Stimulated activated naive CD4-positive, alpha-beta T cell treated with Interleukin-2 at 50 U/mL for 16 hours (primary cell): ENCODE measurements at regions not wholly inside any gene's neighbourhood (a gene's known extent, or its start where the extent isn't known, plus 50 kb on each side); places are given as distances from the start of the nearest gene placed in this dataset.

ENCODE experiments used
- DNase-seq: peaks from one replicate; lab custom pipeline; 2025; lab: John Stamatoyannopoulos, UW

- no peak for DNase-seq
These were observed 103.5 kb downstream of the EDN3 start for GRCh38 chr20:59403962-59404314.

GRCh38 chr20:59404749-59405148 is 104.3 kb downstream of the EDN3 start:
- no peak for DNase-seq

- DNase-seq, result no peak
These were observed 105.1 kb downstream of the EDN3 start for GRCh38 chr20:59405226-59406200.

- DNase-seq, result no peak
These were observed 106.0 kb downstream of the EDN3 start for GRCh38 chr20:59406446-59406845.

GRCh38 chr20:59411170-59411569 is 110.8 kb downstream of the EDN3 start:
- no peak for DNase-seq

GRCh38 chr20:59411589-59411988 is 111.2 kb downstream of the EDN3 start:
- DNase-seq, result no peak

- no peak for DNase-seq
These were observed 111.8 kb downstream of the EDN3 start for GRCh38 chr20:59412181-59412580.

GRCh38 chr20:59412875-59413284 is 112.5 kb downstream of the EDN3 start:
- DNase-seq, result no peak

GRCh38 chr20:59413326-59413865 is 113.0 kb downstream of the EDN3 start:
- DNase-seq, result no peak

- no peak for DNase-seq
These were observed 114.7 kb downstream of the EDN3 start for GRCh38 chr20:59414936-59415623.

- DNase-seq, result no peak
These were observed 116.5 kb downstream of the EDN3 start for GRCh38 chr20:59416916-59417315.

GRCh38 chr20:59421089-59421488 is 120.7 kb downstream of the EDN3 start:
- no peak for DNase-seq

GRCh38 chr20:59421920-59422637 is 121.7 kb downstream of the EDN3 start:
- DNase-seq, result no peak

GRCh38 chr20:59422872-59423544 is 122.6 kb downstream of the EDN3 start:
- no peak for DNase-seq

GRCh38 chr20:59424976-59425375 is 124.6 kb downstream of the EDN3 start:
- no peak for DNase-seq

- DNase-seq, result no peak
These were observed 125.2 kb downstream of the EDN3 start for GRCh38 chr20:59425572-59425971.

GRCh38 chr20:59428006-59428405 is 127.6 kb downstream of the EDN3 start:
- DNase-seq, result no peak

GRCh38 chr20:59428441-59429205 is 128.2 kb downstream of the EDN3 start:
- DNase-seq, result no peak

GRCh38 chr20:59429396-59429795 is 129.0 kb downstream of the EDN3 start:
- no peak for DNase-seq

- DNase-seq, result no peak
These were observed 130.6 kb downstream of the EDN3 start for GRCh38 chr20:59431014-59431413.

- no peak for DNase-seq
These were observed 134.5 kb downstream of the EDN3 start for GRCh38 chr20:59434960-59435359.
